ENCODE measurements at regions not wholly inside any gene's neighbourhood (a gene's known extent, or its start where the extent isn't known, plus 50 kb on each side); places are given as distances from the start of the nearest gene placed in this dataset.

- no peak overlapping the region for H3K27ac ChIP-seq (ENCODE audit: low read length)
- no peak overlapping the region for H3K9ac ChIP-seq (ENCODE audit: low read length)
- no peaks in the 10 kb centered on the region for H3K4me1 ChIP-seq (ENCODE audit: low read length)
- H3K36me3 ChIP-seq (replicated peaks; ENCODE audit: low read depth, low read length), result no peaks in the 10 kb centered on the region
- H3K79me2 ChIP-seq (ENCODE audit: low read length), result no peaks in the 10 kb centered on the region
- no peaks in the 10 kb centered on the region for H4K20me1 ChIP-seq (ENCODE audit: insufficient read depth, low read length)
- TF ChIP-seq EZH2phosphoT487 (IDR thresholded peaks at IDR 0.05; ENCODE audit: low read depth), result no peak
- no peaks in the 10 kb centered on the region for H3K27me3 ChIP-seq (ENCODE audit: low read depth, low read length)
- no peak overlapping the region for H3K4me3 ChIP-seq (ENCODE audit: low read length)
- no peak overlapping the region for H2AFZ ChIP-seq (ENCODE audit: low read depth, low read length)
- H3K4me2 ChIP-seq (ENCODE audit: low read length), result no peak overlapping the region
- H3K9me3 ChIP-seq (ENCODE audit: insufficient read depth, low read length), result no peaks in the 10 kb centered on the region
Measured at GRCh38 chr2:238706673-238707072, 141.2 kb upstream of the TWIST2 start.

GRCh38 chr2:238709325-238710025, 138.4 kb upstream of the TWIST2 start:
- TF ChIP-seq EZH2phosphoT487 (IDR thresholded peaks at IDR 0.05; ENCODE audit: low read depth) (no peak), CTCF (IDR thresholded peaks at IDR 0.05; ENCODE audit: low read depth, low read length) (no peak)
- H3K36me3 ChIP-seq (replicated peaks; ENCODE audit: low read depth, low read length), result no peaks in the 10 kb centered on the region
- H3K4me1 ChIP-seq (ENCODE audit: low read length), result no peaks in the 10 kb centered on the region
- H3K9ac ChIP-seq (ENCODE audit: low read length), result no peak overlapping the region
- no peaks in the 10 kb centered on the region for H4K20me1 ChIP-seq (ENCODE audit: insufficient read depth, low read length)
- H3K27me3 ChIP-seq (ENCODE audit: low read depth, low read length), result no peaks in the 10 kb centered on the region
- H3K79me2 ChIP-seq (ENCODE audit: low read length), result no peaks in the 10 kb centered on the region
- no peak overlapping the region for H3K4me3 ChIP-seq (ENCODE audit: low read length)
- no peak overlapping the region for H2AFZ ChIP-seq (ENCODE audit: low read depth, low read length)
- H3K27ac ChIP-seq (ENCODE audit: low read length), result no peak overlapping the region
- no peaks in the 10 kb centered on the region for H3K9me3 ChIP-seq (ENCODE audit: insufficient read depth, low read length)
- no peak overlapping the region for H3K4me2 ChIP-seq (ENCODE audit: low read length)

GRCh38 chr2:238710032-238710735, 137.7 kb upstream of the TWIST2 start:
- Histone ChIP-seq H3K9me3 (ENCODE audit: insufficient read depth, low read length) (no peaks in the 10 kb centered on the region), H3K4me1 (ENCODE audit: low read length) (no peaks in the 10 kb centered on the region), H4K20me1 (ENCODE audit: insufficient read depth, low read length) (no peaks in the 10 kb centered on the region), H3K36me3 (replicated peaks; ENCODE audit: low read depth, low read length) (no peaks in the 10 kb centered on the region), H3K27me3 (ENCODE audit: low read depth, low read length) (no peaks in the 10 kb centered on the region), H3K27ac (ENCODE audit: low read length) (no peak overlapping the region), H2AFZ (ENCODE audit: low read depth, low read length) (no peak overlapping the region), H3K9ac (ENCODE audit: low read length) (no peak overlapping the region), H3K4me2 (ENCODE audit: low read length) (no peak overlapping the region), H3K79me2 (ENCODE audit: low read length) (no peaks in the 10 kb centered on the region), H3K4me3 (ENCODE audit: low read length) (no peak overlapping the region)
- no peak for TF ChIP-seq EZH2phosphoT487 (IDR thresholded peaks at IDR 0.05; ENCODE audit: low read depth)
- TF ChIP-seq CTCF (IDR thresholded peaks at IDR 0.05; ENCODE audit: low read depth, low read length), result no peak

GRCh38 chr2:238710787-238711186, 137.1 kb upstream of the TWIST2 start:
- no peak overlapping the region for H2AFZ ChIP-seq (ENCODE audit: low read depth, low read length)
- H3K4me1 ChIP-seq (ENCODE audit: low read length), result no peaks in the 10 kb centered on the region
- no peak overlapping the region for H3K27ac ChIP-seq (ENCODE audit: low read length)
- no peak overlapping the region for H3K9ac ChIP-seq (ENCODE audit: low read length)
- TF ChIP-seq EZH2phosphoT487 (IDR thresholded peaks at IDR 0.05; ENCODE audit: low read depth) (no peak), CTCF (IDR thresholded peaks at IDR 0.05; ENCODE audit: low read depth, low read length) (no peak)
- no peaks in the 10 kb centered on the region for H3K36me3 ChIP-seq (replicated peaks; ENCODE audit: low read depth, low read length)
- no peaks in the 10 kb centered on the region for H3K9me3 ChIP-seq (ENCODE audit: insufficient read depth, low read length)
- H3K4me2 ChIP-seq (ENCODE audit: low read length), result no peak overlapping the region
- no peaks in the 10 kb centered on the region for H3K27me3 ChIP-seq (ENCODE audit: low read depth, low read length)
- no peaks in the 10 kb centered on the region for H4K20me1 ChIP-seq (ENCODE audit: insufficient read depth, low read length)
- no peak overlapping the region for H3K4me3 ChIP-seq (ENCODE audit: low read length)
- H3K79me2 ChIP-seq (ENCODE audit: low read length), result no peaks in the 10 kb centered on the region
